Heart left ventricle (tissue), 16 donors: ENCODE measurements at regions not wholly inside any gene's neighbourhood (a gene's known extent, or its start where the extent isn't known, plus 50 kb on each side); places are given as distances from the start of the nearest gene placed in this dataset.
"Not testable (repeated sequence)": the region's sequence is repeated elsewhere in the genome, so short reads cannot be mapped to it uniquely, and the experiment has no call there.

Experiments used
- ATAC-seq, 4 donors: fragments of 200-7000 bp; cut with Tn5 transposase; one replicate each; pipeline ENCODE4 v1.9.1; 2020 to 2022; ENCODE audit warnings: moderate library complexity in 4 of 4, mild to moderate bottlenecking in 3 of 4, moderate number of reproducible peaks in 1 of 4
- DNase-seq, 5 donors: peaks; one replicate each; pipeline ENCODE4 v3.0.0-alpha.2; 2020
- H3K27ac ChIP-seq, 12 donors: fragments of 200-600 bp; sonication (generic) in 4 of 12; one replicate each; pipeline versions ENCODE4 v1.5.0 to v1.8.0; 2016 to 2022; ENCODE audit warnings: mild to moderate bottlenecking in 2 of 12
- H3K27me3 ChIP-seq, 9 donors: fragments of 200-600 bp; sonication (generic) in 2 of 9; one replicate each; pipeline versions ENCODE4 v1.5.1 to v1.8.0; 2016 to 2022; ENCODE audit warnings: mild to moderate bottlenecking in 3 of 9
- H3K36me3 ChIP-seq, 9 donors: fragments of 200-600 bp; sonication (generic) in 2 of 9; one replicate each; pipeline versions ENCODE4 v1.5.0 to v1.8.0; 2018 to 2022; ENCODE audit warnings: mild to moderate bottlenecking in 2 of 9
- H3K4me1 ChIP-seq, 12 donors: fragments of 200-600 bp; sonication (generic) in 4 of 12; one replicate each; pipeline versions ENCODE4 v1.5.0 to v1.8.0; 2016 to 2022; ENCODE audit warnings: mild to moderate bottlenecking in 3 of 12
- H3K4me3 ChIP-seq, 12 donors: fragments of 200-600 bp; sonication (generic) in 4 of 12; one replicate each; pipeline versions ENCODE4 v1.5.0 to v1.8.0; 2017 to 2022; ENCODE audit warnings: mild to moderate bottlenecking in 9 of 12, moderate library complexity in 4 of 12
- H3K9me3 ChIP-seq, 12 donors: fragments of 200-600 bp; sonication (generic) in 4 of 12; one replicate each; pipeline versions ENCODE4 v1.5.0 to v1.8.0; 2016 to 2022; ENCODE audit warnings: mild to moderate bottlenecking in 1 of 12
- CTCF ChIP-seq, 12 donors: fragments of 200-600 bp; sonication (generic) in 4 of 12; IDR thresholded peaks; one replicate each; pipeline versions ENCODE4 v1.5.0 to v1.8.0; 2018 to 2022; ENCODE audit warnings: antibody characterized with exemption in 12 of 12, mild to moderate bottlenecking in 5 of 12
- POLR2A ChIP-seq, 2 donors: fragments of 450-650 bp; IDR thresholded peaks; one replicate each; pipeline ENCODE4 v1.6.1; 2017; ENCODE audit warnings: antibody characterized with exemption in 2 of 2, mild to moderate bottlenecking in 2 of 2, moderate library complexity in 2 of 2
- WGBS, 4 donors: extraction: QIAGEN DNeasy Blood & Tissue Kit in 2 of 4; methylation state at CpG; one replicate each; pipeline versions ENCODE4 v1.1.5 to v1.1.7; 2013 to 2018; 5-methylcytosine and 5-hydroxymethylcytosine counted together
- intact Hi-C, 10 donors: fragments of 100-400 bp; cut with DNase I; formaldehyde crosslinking; loops; one replicate each; pipeline versions ENCODE4 v1.11.1 to v1.14.2; 2022
- donor health status: ischemic (EF 13 %, LVEDD 7.1; RV severe dilation, severe dysfunction).
- donor health status: healthy with polysubstance abuse.
- donor health status: DM: no; HTN: yes; CAD: no.
- donor health status: DM: no; HTN: no; CAD: no.
- donor health status: ischemic (EF 25% LVEDD 6.9; RV normal size, moderate dysfunction).
- donor health status: ischemic (EF 25% LVEDD 5.7; RV mildly dilated, moderate dysfunction).
- donor health status: healthy.
- donor health status: DM: yes; HTN: yes; CAD: no.
- donor health status: ischemic (EF 35%, LVEDD 5.7; RV mildly dilated, moderate dysfunction).
- donor health status: nonischemic (EF 11% LVEDD 7.7; RV severe dilation, severe dysfunction).
- donor health status: DM: yes; HTN: yes; CAD: no.
- donor health status: PGD.
- donor health status: ischemic (EF 29% LVEDD 5.4; RV normal size, mild dysfunction).
- donor health status: nonischemic (EF 23%, LVEDD 6.1; RV moderate dilation, normal function).

GRCh38 chr4:189147005-189147929, 793.4 kb upstream of the FRG1 start:
- WGBS, 4 donors: 81 to 86% (median 81%) methylated on average over 24 of the region's 24 CpGs
- ATAC-seq: no peak
- intact Hi-C loops: no loop called here

GRCh38 chr4:189155083-189155482, 785.6 kb upstream of the FRG1 start:
- H3K36me3 ChIP-seq, intact Hi-C loops, H3K27ac ChIP-seq, ATAC-seq, DNase-seq, H3K27me3 ChIP-seq, H3K4me3 ChIP-seq, H3K4me1 ChIP-seq: not testable (repeated sequence)
- H3K9me3 ChIP-seq: peaks cover 0 to 10% (median 5%) of the 10 kb centered on the region in 12 donors
- 77 to 88% (median 84%) methylated on average over 5 to 13 of the region's 13 CpGs for WGBS, 4 donors

More at GRCh38 chr4:189147005-189147929, 793.4 kb upstream of the FRG1 start:
- no peaks in the 10 kb centered on the region for H3K27me3 ChIP-seq
- H3K36me3 ChIP-seq: no peaks in the 10 kb centered on the region
- no peak overlapping the region for H3K4me3 ChIP-seq
- no peak for DNase-seq
- TF ChIP-seq POLR2A (IDR thresholded peaks at IDR 0.05) (no peak), CTCF (IDR thresholded peaks at IDR 0.05) (no peak)
- peaks cover 0 to 10% (median 5%) of the 10 kb centered on the region in 12 donors for H3K9me3 ChIP-seq
- H3K4me1 ChIP-seq: no peaks in the 10 kb centered on the region
- no peak overlapping the region for H3K27ac ChIP-seq

GRCh38 chr4:189162073-189162789, 778.4 kb upstream of the FRG1 start:
- Histone ChIP-seq H3K9me3 (no peaks in the 10 kb centered on the region), H3K4me1 (no peaks in the 10 kb centered on the region), H3K4me3 (no peak overlapping the region), H3K36me3 (no peaks in the 10 kb centered on the region), H3K27ac (no peak overlapping the region), H3K27me3 (peaks cover 0 to 23% (median 0%) of the 10 kb centered on the region in 9 donors)
- 42 to 53% (median 47%) methylated on average over 7 of the region's 7 CpGs for WGBS, 4 donors
- DNase-seq (no peak), ATAC-seq (no peak)
- TF ChIP-seq CTCF (IDR thresholded peaks at IDR 0.05) (no peak), POLR2A (IDR thresholded peaks at IDR 0.05) (no peak)
- intact Hi-C loops: no loop called here

GRCh38 chr4:189162888-189163287, 777.8 kb upstream of the FRG1 start:
- Histone ChIP-seq H3K4me3 (no peak overlapping the region), H3K9me3 (no peaks in the 10 kb centered on the region), H3K27me3 (peaks cover 0 to 23% (median 0%) of the 10 kb centered on the region in 9 donors), H3K36me3 (no peaks in the 10 kb centered on the region), H3K4me1 (no peaks in the 10 kb centered on the region), H3K27ac (no peak overlapping the region)
- TF ChIP-seq POLR2A (IDR thresholded peaks at IDR 0.05) (no peak), CTCF (IDR thresholded peaks at IDR 0.05) (no peak)
- DNase-seq (no peak), ATAC-seq (no peak)
- intact Hi-C loops: no loop called here
